Erythroblast (primary cell): ENCODE measurements at regions not wholly inside any gene's neighbourhood (a gene's known extent, or its start where the extent isn't known, plus 50 kb on each side); places are given as distances from the start of the nearest gene placed in this dataset.

Source experiments
- GATA1 ChIP-seq: IDR thresholded peaks from 2 replicates; pipeline ENCODE4 v1.6.1; 2011; ENCODE audit warnings: low read depth, mild to moderate bottlenecking, control low read depth, low read length, moderate library complexity
- POLR2A ChIP-seq: IDR thresholded peaks from 2 replicates; pipeline ENCODE4 v1.6.1; 2011; ENCODE audit warnings: mild to moderate bottlenecking, low read length

- no peak for TF ChIP-seq POLR2A
- no peak for TF ChIP-seq GATA1
Measured at GRCh38 chr13:47555235-47555634, 445.8 kb downstream of the SUCLA2 start.
